ENCODE measurements at regions not wholly inside any gene's neighbourhood (a gene's known extent, or its start where the extent isn't known, plus 50 kb on each side); places are given as distances from the start of the nearest gene placed in this dataset.

GRCh38 chr5:98635656-98636055 lies 137.8 kb upstream of the RGMB start:
- Mint-ChIP-seq H3K36me3 (ENCODE audit: insufficient read depth, unreplicated experiment) (no peaks in the 10 kb centered on the region), H3K27ac (ENCODE audit: low read depth, unreplicated experiment) (no peak overlapping the region), H3K27me3 (ENCODE audit: insufficient read depth, unreplicated experiment) (no peaks in the 10 kb centered on the region), H3K4me3 (ENCODE audit: unreplicated experiment) (no peak overlapping the region), H3K9me3 (ENCODE audit: unreplicated experiment) (no peaks in the 10 kb centered on the region), H3K4me1 (ENCODE audit: insufficient read depth, unreplicated experiment) (no peaks in the 10 kb centered on the region)
- ChIA-PET POLR2A (no interaction called here), CTCF (interaction anchor here (1.0 kb wide), 1 partner anchor 77 kb away, joined by 3 read pairs; no protein-coding TSS in a partner anchor)
- intact Hi-C loops (cut with micrococcal nuclease), result no loop called here
- TF ChIP-seq CTCF (IDR thresholded peaks at IDR 0.05; ENCODE audit: unreplicated experiment), result no peak
- no peak for DNase-seq (ENCODE audit: unreplicated experiment)
- BruUV-seq (replicated peaks), result no TSS peak

- BruUV-seq (replicated peaks), result no TSS peak
- H3K36me3 Mint-ChIP-seq (ENCODE audit: insufficient read depth, unreplicated experiment), result no peaks in the 10 kb centered on the region
- no peaks in the 10 kb centered on the region for H3K9me3 Mint-ChIP-seq (ENCODE audit: unreplicated experiment)
- no peak for TF ChIP-seq CTCF (IDR thresholded peaks at IDR 0.05; ENCODE audit: unreplicated experiment)
- no peaks in the 10 kb centered on the region for H3K27me3 Mint-ChIP-seq (ENCODE audit: insufficient read depth, unreplicated experiment)
- intact Hi-C loops (cut with micrococcal nuclease), result no loop called here
- no peaks in the 10 kb centered on the region for H3K4me1 Mint-ChIP-seq (ENCODE audit: insufficient read depth, unreplicated experiment)
- ChIA-PET CTCF (no interaction called here), POLR2A (interaction anchor here (0.6 kb wide), 1 partner anchor 134 kb away, joined by 3 read pairs; no protein-coding TSS in a partner anchor)
- no peak overlapping the region for H3K4me3 Mint-ChIP-seq (ENCODE audit: unreplicated experiment)
- no peak overlapping the region for H3K27ac Mint-ChIP-seq (ENCODE audit: low read depth, unreplicated experiment)
- no peak for DNase-seq (ENCODE audit: unreplicated experiment)
These were observed 136.3 kb upstream of the RGMB start for GRCh38 chr5:98637116-98637515.

GRCh38 chr5:98637557-98637956 lies 135.9 kb upstream of the RGMB start:
- H3K4me3 Mint-ChIP-seq (ENCODE audit: unreplicated experiment), result no peak overlapping the region
- ChIA-PET POLR2A (no interaction called here), CTCF (no interaction called here)
- TF ChIP-seq CTCF (IDR thresholded peaks at IDR 0.05; ENCODE audit: unreplicated experiment), result no peak
- H3K4me1 Mint-ChIP-seq (ENCODE audit: insufficient read depth, unreplicated experiment), result no peaks in the 10 kb centered on the region
- no peak overlapping the region for H3K27ac Mint-ChIP-seq (ENCODE audit: low read depth, unreplicated experiment)
- no TSS peak for BruUV-seq (replicated peaks)
- no peaks in the 10 kb centered on the region for H3K27me3 Mint-ChIP-seq (ENCODE audit: insufficient read depth, unreplicated experiment)
- no peaks in the 10 kb centered on the region for H3K36me3 Mint-ChIP-seq (ENCODE audit: insufficient read depth, unreplicated experiment)
- H3K9me3 Mint-ChIP-seq (ENCODE audit: unreplicated experiment), result no peaks in the 10 kb centered on the region
- intact Hi-C loops (cut with micrococcal nuclease), result no loop called here
- no peak for DNase-seq (ENCODE audit: unreplicated experiment)

GRCh38 chr5:98638111-98638510 lies 135.4 kb upstream of the RGMB start:
- no peaks in the 10 kb centered on the region for H3K36me3 Mint-ChIP-seq (ENCODE audit: insufficient read depth, unreplicated experiment)
- CTCF ChIA-PET, result no interaction called here
- POLR2A ChIA-PET, result no interaction called here
- H3K4me3 Mint-ChIP-seq (ENCODE audit: unreplicated experiment), result no peak overlapping the region
- no peaks in the 10 kb centered on the region for H3K9me3 Mint-ChIP-seq (ENCODE audit: unreplicated experiment)
- H3K27me3 Mint-ChIP-seq (ENCODE audit: insufficient read depth, unreplicated experiment), result no peaks in the 10 kb centered on the region
- no peak for DNase-seq (ENCODE audit: unreplicated experiment)
- no peak overlapping the region for H3K27ac Mint-ChIP-seq (ENCODE audit: low read depth, unreplicated experiment)
- H3K4me1 Mint-ChIP-seq (ENCODE audit: insufficient read depth, unreplicated experiment), result no peaks in the 10 kb centered on the region
- intact Hi-C loops (cut with micrococcal nuclease), result no loop called here
- no TSS peak for BruUV-seq (replicated peaks)
- no peak for TF ChIP-seq CTCF (IDR thresholded peaks at IDR 0.05; ENCODE audit: unreplicated experiment)
